ENCODE measurements at regions not wholly inside any gene's neighbourhood (a gene's known extent, or its start where the extent isn't known, plus 50 kb on each side); places are given as distances from the start of the nearest gene placed in this dataset.
"Not testable (repeated sequence)": the region's sequence is repeated elsewhere in the genome, so short reads cannot be mapped to it uniquely, and the experiment has no call there.

DNA sequence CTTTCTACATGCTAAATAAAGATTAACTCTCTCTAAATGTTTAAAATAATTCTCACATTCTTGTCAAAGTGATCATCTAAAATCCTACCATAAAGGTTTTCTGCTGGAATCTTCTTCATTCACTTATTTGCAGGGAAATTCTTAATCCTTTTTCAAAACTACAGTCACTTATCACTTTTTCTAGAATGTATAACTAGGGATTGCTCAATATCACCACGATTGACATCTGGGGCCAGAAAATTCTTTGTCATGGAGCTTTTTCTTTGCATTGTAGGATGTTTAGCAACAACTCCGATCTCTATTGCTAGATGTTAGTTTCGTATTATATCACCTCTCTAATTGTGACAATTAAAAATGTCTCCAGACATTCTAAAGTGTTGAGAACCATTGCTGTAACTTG is 344.9 kb upstream of the PIK3R1 start:
- DNase-seq = no peak

GRCh38 chr5:67864335-67864734 is 351.2 kb upstream of the PIK3R1 start:
- not testable (repeated sequence) for DNase-seq

- no peak for DNase-seq
These were observed 357.0 kb upstream of the PIK3R1 start for GRCh38 chr5:67858471-67859031.

GRCh38 chr5:67857502-67857901 is 358.1 kb upstream of the PIK3R1 start:
- no peak for DNase-seq

- DNase-seq = no peak
These were observed 360.0 kb upstream of the PIK3R1 start for GRCh38 chr5:67855523-67855922.

DNA sequence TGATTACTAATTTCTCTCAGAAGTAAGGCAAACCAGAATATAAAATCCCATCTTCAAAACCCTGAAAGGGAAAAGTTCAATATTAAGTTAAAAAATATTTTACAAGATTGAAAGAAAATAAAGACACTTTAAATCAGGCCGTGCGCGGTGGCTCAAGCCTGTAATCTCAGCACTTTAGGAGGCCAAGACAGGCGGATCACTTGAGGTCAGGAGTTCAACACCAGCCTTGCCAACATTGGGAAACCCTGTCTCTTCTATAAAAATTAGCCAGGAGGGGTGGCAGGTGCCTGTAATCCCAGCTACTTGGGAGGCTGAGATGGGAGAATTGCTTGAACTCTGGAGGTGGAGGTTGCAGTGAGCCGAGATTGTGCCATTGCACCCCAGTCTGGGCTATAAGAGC is 364.6 kb upstream of the PIK3R1 start:
- not testable (repeated sequence) for DNase-seq

DNA sequence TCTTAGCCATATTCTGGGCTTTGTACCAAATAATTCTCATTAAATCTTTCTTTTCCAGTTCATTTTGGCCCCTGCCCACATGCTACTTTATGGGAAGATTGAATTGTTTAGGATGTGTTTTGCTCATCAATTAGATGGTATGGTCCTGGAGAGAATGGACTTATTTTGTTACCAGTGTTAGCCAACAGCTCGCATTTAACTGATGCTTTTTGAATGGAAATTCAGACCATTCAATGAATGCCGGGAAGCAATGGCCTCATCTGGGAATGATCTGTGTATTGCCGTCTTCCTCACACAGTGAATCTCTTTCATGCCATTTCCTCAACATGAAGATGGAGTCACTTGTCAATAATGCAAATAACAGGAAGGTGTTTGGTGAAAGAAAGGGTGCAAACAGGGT is 370.6 kb upstream of the PIK3R1 start:
- no peak for DNase-seq

- no peak for DNase-seq
These were observed 372.8 kb upstream of the PIK3R1 start for GRCh38 chr5:67842806-67843205.

DNA sequence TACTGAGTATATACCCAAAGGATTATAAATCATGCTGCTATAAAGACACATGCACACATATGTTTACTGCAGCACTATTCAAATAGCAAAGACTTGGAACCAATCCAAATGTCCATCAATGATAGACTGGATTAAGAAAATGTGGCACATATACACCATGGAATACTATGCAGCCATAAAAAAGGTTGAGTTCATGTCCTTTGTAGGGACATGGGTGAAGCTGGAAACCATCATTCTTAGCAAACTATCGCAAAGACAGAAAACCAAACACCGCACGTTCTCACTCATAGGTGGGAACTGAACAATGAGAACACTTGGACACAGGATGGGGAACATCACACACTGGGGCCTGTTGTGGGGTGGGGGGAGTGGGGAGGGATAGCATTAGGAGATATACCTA is 378.3 kb upstream of the PIK3R1 start:
- DNase-seq = not testable (repeated sequence)

DNA sequence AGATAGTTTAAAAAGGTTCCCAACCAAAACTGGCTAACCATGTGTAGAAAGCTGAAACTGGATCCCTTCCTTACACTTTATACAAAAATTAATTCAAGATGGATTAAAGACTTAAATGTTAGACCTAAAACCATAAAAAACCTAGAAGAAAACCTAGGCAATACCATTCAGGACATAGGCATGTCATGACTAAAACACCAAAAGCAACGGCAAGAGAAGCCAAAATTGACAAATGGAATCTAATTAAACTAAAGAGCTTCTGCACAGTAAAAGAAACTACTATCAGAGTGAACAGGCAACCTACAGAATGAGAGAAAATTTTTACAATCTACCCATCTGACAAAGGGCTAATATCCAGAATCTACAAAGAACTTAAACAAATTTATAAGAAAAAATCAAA is 379.1 kb upstream of the PIK3R1 start:
- not testable (repeated sequence) for DNase-seq

DNA sequence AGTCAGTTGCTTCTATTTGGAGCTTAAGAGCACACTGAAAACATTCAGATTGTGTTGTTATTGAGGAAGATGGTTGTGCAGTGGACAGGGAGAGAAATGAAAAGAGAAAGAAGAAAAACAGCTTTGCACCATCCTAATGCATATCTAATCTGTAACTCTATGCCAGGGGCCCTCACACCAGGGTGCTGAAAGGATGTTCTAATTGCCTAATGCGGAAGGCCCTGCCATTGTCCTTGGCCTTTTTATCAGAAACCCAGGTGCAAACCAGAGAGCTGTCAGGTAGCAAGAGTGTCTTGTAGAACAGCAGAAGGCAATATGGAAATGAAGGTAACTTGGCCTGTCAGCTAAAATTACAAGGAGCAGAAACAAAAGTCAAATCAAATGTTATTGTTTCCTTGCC is 384.5 kb upstream of the PIK3R1 start:
- DNase-seq = no peak

- DNase-seq = no peak
These were observed 388.0 kb upstream of the PIK3R1 start for GRCh38 chr5:67827541-67827940.

- DNase-seq = no peak
These were observed 390.7 kb upstream of the PIK3R1 start for GRCh38 chr5:67824852-67825251.

- no peak for DNase-seq
These were observed 397.9 kb upstream of the PIK3R1 start for GRCh38 chr5:67817652-67818051.

- no peak for DNase-seq
These were observed 399.1 kb upstream of the PIK3R1 start for GRCh38 chr5:67816456-67816855.

GRCh38 chr5:67815455-67816391 is 399.8 kb upstream of the PIK3R1 start:
- no peak for DNase-seq

GRCh38 chr5:67814569-67815311 is 400.8 kb upstream of the PIK3R1 start:
- no peak for DNase-seq

DNA sequence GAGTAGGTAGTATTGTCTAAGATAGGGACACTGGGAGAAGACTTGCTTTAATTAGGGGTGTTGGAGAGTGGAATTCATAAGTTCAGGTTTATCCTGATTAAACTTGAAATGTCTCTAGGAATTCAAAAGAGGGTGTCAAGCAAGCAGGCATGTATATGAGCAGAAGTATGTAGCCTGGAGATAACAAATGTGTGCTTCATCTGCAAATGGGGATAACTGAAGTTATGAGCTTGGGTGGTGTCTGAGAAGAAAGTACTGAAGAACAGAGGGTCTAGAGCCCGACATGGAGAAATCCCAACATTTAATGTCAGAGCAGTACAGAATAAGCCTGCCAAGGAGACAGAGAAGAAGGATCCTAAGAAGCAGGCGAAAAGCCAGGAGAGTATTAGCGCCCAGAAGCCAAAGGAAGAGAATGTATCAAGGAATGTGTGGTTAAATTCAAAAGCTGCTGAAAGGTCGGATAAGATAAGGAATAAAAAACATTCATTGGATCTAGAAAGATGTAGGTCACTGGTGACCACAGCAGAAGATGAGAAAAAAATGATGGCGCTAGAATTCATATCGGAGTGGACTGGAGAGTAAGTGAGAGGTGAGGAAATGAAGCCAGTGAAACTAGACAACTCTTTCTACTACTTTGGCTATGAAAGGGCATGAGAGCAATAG is 401.5 kb upstream of the PIK3R1 start:
- no peak for DNase-seq

DNA sequence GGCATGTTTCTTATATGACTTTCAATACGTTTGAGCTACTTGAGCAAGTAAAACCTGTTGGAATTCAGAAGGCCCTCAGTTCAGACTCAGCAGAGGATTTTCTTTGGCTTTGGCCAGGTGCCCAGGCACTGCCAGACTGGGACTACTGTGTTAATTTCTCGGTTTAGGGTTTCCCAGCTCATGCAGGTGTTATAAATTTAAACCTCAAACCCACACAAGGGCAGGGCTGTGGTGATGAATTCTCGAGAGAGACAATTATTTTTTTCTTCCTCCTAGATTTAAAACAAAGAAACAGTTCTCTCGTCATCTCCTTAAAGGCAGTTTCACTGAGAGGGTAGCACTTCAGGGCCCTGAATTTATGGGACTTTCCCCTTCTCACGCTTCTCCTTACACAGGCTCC is 406.0 kb upstream of the PIK3R1 start:
- no peak for DNase-seq

- no peak for DNase-seq
These were observed 407.2 kb upstream of the PIK3R1 start for GRCh38 chr5:67808340-67808739.

DNA sequence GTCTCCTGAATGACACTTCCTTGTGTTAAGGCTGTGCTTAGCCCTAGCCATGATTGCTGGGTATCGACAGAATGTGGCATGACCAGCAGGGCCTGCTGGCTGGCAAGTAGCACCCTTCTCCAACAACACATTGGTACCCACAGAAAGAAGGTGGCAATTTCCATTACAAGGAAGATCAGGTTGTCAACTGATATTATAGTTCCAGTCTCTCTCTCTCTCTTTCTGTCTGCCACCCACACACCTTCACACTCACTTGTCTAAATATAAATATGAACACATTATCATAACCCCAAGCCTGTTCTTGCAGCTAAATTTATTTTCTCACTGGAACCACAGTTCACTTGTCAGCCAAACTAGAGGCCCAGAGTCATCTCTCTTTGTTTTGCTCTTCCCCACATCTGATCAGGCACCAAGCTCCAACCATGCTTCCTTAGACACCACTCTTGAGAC is 408.1 kb upstream of the PIK3R1 start:
- DNase-seq = no peak

GRCh38 chr5:67806654-67807438 is 408.7 kb upstream of the PIK3R1 start:
- no peak for DNase-seq

Data from activated CD4-positive, alpha-beta T cell treated with anti-CD3 and anti-CD28 coated beads, Interleukin-2, amount 50 U/mL, for 16 hours (primary cell).